Left ventricle myocardium inferior (tissue), 1 donor: ENCODE measurements at regions not wholly inside any gene's neighbourhood (a gene's known extent, or its start where the extent isn't known, plus 50 kb on each side); places are given as distances from the start of the nearest gene placed in this dataset.

Source experiments
- DNase-seq: peaks from one replicate; pipeline ENCODE4 v3.0.0-alpha.2; 2020
- H3K27ac ChIP-seq: fragments of 200-600 bp; replicated peaks from 2 replicates; pipeline ENCODE4 v1.8.0; 2021
- H3K27me3 ChIP-seq: fragments of 200-600 bp; 2 replicates; pipeline ENCODE4 v1.8.0; 2021; ENCODE audit warnings: low read depth
- H3K36me3 ChIP-seq: fragments of 200-600 bp; 2 replicates; pipeline ENCODE4 v1.8.0; 2021
- H3K4me1 ChIP-seq: fragments of 200-600 bp; 2 replicates; pipeline ENCODE4 v1.8.0; 2021
- H3K4me3 ChIP-seq: fragments of 200-600 bp; 2 replicates; pipeline ENCODE4 v1.8.0; 2021; ENCODE audit warnings: mild to moderate bottlenecking, moderate library complexity
- H3K9me3 ChIP-seq: fragments of 200-600 bp; replicated peaks from 2 replicates; pipeline ENCODE4 v1.8.0; 2021
- intact Hi-C: fragments of 100-400 bp; cut with micrococcal nuclease; formaldehyde crosslinking; loops from one replicate; pipeline ENCODE4 v1.11.0; 2022
- TF ChIP-seq, protein P1 (sequence below): fragments of 200-600 bp; IDR thresholded peaks from 2 replicates; pipeline ENCODE4 v1.8.0; 2021; ENCODE audit warnings: antibody characterized with exemption, mild to moderate bottlenecking, borderline replicate concordance
- donor health status: DM: no; HTN: yes; CAD: no; lungs with severe emphysema.

GRCh38 chr9:19513671-19514275 lies 105.0 kb downstream of the ACER2 start:
- TF ChIP-seq, protein P1, sequence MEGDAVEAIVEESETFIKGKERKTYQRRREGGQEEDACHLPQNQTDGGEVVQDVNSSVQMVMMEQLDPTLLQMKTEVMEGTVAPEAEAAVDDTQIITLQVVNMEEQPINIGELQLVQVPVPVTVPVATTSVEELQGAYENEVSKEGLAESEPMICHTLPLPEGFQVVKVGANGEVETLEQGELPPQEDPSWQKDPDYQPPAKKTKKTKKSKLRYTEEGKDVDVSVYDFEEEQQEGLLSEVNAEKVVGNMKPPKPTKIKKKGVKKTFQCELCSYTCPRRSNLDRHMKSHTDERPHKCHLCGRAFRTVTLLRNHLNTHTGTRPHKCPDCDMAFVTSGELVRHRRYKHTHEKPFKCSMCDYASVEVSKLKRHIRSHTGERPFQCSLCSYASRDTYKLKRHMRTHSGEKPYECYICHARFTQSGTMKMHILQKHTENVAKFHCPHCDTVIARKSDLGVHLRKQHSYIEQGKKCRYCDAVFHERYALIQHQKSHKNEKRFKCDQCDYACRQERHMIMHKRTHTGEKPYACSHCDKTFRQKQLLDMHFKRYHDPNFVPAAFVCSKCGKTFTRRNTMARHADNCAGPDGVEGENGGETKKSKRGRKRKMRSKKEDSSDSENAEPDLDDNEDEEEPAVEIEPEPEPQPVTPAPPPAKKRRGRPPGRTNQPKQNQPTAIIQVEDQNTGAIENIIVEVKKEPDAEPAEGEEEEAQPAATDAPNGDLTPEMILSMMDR: no peak
- H3K27me3 ChIP-seq: peaks cover 3% of the 10 kb centered on the region
- intact Hi-C loops: no loop called here
- no peaks in the 10 kb centered on the region for H3K9me3 ChIP-seq
- H3K4me1 ChIP-seq: no peaks in the 10 kb centered on the region
- H3K27ac ChIP-seq: no peak overlapping the region
- no peak overlapping the region for H3K4me3 ChIP-seq
- no peak for DNase-seq
- H3K36me3 ChIP-seq: no peaks in the 10 kb centered on the region

DNA sequence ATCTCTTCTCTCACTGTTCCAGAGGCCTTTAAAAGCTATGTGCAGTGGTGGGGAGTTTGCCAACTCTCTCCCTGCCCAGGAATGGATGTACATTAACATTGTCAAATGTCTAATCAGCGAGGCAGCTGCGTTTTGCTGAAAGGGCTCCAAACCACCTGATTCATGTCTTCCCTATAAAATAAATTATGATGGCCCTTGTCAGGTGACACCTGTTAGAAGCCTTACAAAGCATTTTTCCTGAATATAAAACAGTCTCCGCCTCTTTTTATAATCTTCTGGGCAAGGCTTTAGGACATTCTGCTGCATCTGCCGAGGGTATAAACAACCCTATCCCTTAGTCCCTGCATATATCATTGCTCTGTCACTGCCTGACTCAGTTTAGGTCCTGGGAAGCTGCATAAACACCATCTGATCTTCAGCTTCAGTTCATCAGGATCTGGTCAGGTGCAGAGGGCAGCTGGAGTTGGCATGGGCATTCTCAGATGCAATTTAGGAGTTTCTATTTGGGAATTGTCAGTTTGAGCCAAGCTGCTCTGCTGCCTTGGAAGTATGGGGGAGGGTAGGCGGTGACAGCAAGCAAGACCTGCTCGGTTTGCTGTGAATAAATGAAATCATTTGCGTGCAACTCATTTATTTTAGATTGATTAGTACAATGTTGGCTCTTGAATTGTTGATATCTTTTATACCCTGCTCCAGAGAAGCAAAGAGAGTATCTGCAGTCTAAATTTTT lies 103.5 kb downstream of the ACER2 start:
- DNase-seq: no peak
- Histone ChIP-seq H3K4me1 (no peaks in the 10 kb centered on the region), H3K27me3 (peaks cover 3% of the 10 kb centered on the region), H3K9me3 (no peaks in the 10 kb centered on the region), H3K36me3 (no peaks in the 10 kb centered on the region), H3K4me3 (no peak overlapping the region), H3K27ac (no peak overlapping the region)
- TF ChIP-seq, protein P1: no peak
- intact Hi-C loops: no loop called here

DNA sequence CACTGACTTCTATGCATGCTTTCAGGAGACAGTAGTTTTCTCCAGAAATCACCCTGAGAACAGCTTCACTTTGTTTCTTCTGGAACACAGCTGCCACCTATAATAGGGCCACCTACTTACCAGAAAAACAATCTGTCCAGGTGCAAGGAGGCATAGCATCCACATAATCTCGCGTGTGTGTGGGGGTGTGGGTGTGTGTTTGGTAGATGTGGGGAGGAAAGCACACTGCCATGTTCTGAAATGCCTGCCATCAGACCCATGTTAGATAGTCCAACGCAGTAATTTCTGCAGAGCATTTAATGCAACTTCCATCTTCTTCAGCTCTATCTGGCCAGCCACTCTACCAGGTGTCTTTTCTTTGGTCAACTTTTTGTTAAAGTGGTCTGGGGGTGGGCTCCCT lies 102.9 kb downstream of the ACER2 start:
- no peak overlapping the region for H3K4me3 ChIP-seq
- peaks cover 3% of the 10 kb centered on the region for H3K27me3 ChIP-seq
- no peak for DNase-seq
- no peaks in the 10 kb centered on the region for H3K4me1 ChIP-seq
- TF ChIP-seq, protein P1: no peak
- H3K27ac ChIP-seq: no peak overlapping the region
- no peaks in the 10 kb centered on the region for H3K36me3 ChIP-seq
- no peaks in the 10 kb centered on the region for H3K9me3 ChIP-seq
- intact Hi-C loops: no loop called here

- DNase-seq: no peak
- intact Hi-C loops: no loop called here
- TF ChIP-seq, protein P1: no peak
These were observed 102.1 kb downstream of the ACER2 start for GRCh38 chr9:19510907-19511306.

More at GRCh38 chr9:19510907-19511306, 102.1 kb downstream of the ACER2 start:
- H3K27me3 ChIP-seq: peaks cover 3% of the 10 kb centered on the region
- H3K9me3 ChIP-seq: no peaks in the 10 kb centered on the region
- H3K4me1 ChIP-seq: no peaks in the 10 kb centered on the region
- no peaks in the 10 kb centered on the region for H3K36me3 ChIP-seq
- no peak overlapping the region for H3K4me3 ChIP-seq
- H3K27ac ChIP-seq: no peak overlapping the region
